Stimulated activated CD8-positive, alpha-beta memory T cell treated with anti-CD3 and anti-CD28 coated beads, Interleukin-4, amount 100 ng/mL, for 24 hours (primary cell): ENCODE measurements at regions not wholly inside any gene's neighbourhood (a gene's known extent, or its start where the extent isn't known, plus 50 kb on each side); places are given as distances from the start of the nearest gene placed in this dataset.
A peak's percentile ranks its signal among the peaks of the same experiment; 100 is the strongest.
"Not testable (repeated sequence)": the region's sequence is repeated elsewhere in the genome, so short reads cannot be mapped to it uniquely, and the experiment has no call there.

Experiments
- DNase-seq: peaks from one replicate; pipeline ENCODE4 v3.0.0-alpha.2; 2020; ENCODE audit warnings: low read depth

DNA sequence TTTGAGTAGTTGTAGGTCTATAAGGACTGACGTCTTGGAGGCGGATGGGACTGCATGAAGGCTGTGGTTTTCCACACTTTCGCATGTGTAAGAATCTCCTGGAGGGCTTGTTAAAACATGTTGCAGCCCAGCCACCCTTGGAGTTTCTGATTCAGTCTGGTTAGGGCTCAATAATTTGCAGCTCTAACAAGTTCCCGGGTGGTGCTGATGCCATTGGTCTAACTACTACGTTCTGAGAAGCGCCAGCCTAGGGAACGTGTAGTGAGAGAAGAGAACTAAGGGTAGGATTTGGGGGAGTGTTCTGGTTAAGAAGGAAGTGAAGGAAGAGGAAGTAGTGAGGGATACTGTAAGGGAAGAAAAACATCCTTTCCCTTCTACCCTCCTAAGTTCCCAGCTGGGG, 138.9 kb downstream of the LARP7 start:
- no peak for DNase-seq

DNA sequence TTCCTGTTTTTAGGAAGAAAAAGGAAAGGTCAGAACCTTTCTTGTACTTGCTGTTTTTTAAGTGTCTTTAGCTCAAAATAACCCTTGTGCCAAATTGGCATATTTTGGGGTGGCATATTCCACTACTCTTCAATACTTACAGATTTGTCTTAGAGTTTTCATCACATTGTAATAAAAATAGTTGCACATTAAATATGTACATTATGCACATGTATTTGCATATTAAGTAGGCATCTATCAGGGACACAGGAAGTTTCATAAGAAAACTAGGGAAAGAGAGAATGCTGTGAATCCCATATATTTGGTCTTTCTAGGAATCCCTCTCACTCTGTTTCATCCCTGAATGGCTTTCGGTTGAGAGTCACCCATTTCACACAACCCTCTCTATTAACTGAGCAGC, 139.6 kb downstream of the LARP7 start:
- no peak for DNase-seq

DNA sequence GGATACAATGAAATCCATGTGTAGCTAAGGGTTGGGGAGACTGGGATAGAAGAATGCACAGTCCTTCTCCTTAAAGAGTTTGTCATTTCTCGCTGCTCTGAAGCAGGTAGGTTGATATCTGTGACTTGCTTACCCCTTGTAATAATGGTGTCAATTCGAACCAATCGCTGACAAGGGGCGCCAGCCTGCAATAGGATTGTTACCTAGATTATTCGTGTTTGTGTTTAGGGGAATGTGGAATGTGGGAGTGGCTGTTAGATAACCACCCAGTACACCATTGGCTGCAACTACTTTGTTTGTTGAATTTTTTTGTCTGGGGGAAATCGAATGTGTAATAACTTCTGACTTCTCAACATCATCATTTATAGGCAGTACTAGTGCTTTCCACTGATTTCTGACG, 141.6 kb downstream of the LARP7 start:
- DNase-seq: no peak

GRCh38 chr4:112793033-112793432, 156.1 kb downstream of the LARP7 start:
- DNase-seq: no peak

DNA sequence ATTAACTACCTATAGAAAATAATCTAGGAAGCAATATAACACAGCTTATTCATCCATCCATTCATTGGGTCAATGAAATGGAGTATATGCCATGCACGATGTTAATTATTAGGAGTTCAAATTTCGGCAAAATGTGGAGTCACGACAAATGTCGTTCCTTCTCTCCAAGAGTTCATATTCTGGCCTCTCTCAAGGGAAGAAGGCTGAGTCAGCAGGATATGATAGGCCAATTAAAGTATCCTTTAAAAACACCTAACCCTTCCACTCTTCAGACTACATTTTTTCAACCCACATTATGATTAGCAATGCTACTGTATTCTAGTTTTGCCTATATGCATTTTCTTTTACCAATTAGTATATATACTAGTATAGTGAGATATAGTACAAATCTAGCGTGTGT, 163.1 kb downstream of the LARP7 start:
- no peak for DNase-seq

- DNase-seq: no peak
These were observed 164.4 kb downstream of the LARP7 start for GRCh38 chr4:112801341-112801740.

DNA sequence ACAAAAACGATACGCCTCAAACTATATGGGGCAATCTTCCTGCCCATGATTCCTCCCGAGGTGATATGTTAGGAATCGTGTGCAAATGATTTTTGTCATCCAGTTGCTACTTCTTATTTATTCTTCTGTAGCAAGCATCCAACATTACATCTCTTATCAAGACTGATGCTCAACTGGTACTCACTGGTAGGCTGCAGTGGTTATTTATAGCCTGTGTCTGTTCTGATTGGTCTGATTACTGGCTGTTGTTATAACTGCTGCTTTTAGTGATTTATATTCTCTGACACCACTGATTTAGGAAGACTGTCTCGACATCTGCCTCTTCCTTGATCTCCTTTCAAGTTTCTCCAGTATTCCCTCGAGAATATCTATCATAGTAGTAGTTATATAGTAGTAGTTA, 165.8 kb downstream of the LARP7 start:
- DNase-seq: no peak

DNA sequence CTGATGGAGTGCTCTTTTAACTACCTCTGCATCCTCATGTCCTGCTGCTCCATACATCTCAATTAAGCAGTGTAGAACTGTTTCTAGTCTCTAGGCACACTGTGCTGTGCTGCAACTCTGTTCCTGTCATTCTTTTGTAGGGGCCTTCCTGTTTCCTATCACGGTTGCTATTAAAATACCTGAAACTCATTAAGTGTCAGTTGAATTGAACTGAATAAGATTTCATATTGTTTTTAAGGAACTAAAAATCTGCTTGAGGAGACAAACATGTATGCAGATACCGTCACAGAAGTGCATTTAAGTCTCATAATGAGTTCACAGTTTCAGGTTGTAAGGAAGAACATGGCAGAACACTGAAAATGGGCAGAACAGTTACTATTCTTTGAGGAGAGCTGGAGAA, 170.1 kb downstream of the LARP7 start:
- DNase-seq: no peak

DNA sequence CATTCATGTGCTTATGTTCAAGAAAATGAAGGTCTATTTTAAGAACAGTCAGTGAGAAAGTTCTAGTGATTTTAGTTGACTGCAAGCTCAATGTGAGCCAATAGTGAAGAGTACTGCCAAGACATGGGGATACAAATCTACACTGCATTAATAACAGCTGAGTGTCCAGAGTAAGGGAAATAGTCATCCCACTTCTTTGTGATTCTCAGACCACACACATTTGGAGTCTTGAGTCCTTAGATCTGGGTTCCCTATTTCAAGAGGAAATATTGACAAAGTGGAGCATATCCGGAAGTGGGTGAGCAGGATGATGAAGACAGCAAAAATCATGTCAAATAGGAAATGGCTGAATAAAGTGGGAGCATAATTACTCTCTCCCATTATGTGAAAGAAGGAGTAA, 171.1 kb downstream of the LARP7 start:
- no peak for DNase-seq

- no peak for DNase-seq
These were observed 176.8 kb downstream of the LARP7 start for GRCh38 chr4:112813790-112814189.

- DNase-seq: peak; percentile 14
These were observed 181.1 kb downstream of the LARP7 start for GRCh38 chr4:112817933-112818593.

DNA sequence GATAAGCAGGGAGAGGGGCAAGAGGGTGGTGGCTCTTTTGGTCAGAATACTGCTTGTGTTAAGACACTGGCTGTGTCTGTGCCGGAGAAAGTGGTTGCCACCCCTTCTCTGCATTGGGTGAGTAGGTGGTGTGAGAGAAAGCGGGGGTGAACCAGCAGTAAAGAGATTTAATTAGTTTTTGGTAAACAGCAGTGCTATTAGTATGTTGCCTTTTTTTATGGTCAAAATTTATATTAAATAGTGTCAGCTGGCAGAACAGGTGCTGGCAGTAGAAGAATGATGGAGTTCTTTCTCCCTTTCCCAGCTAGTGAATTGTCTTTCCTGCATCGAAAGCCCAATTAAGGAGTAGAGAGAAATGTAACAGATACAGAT, 181.6 kb downstream of the LARP7 start:
- DNase-seq: no peak

DNA sequence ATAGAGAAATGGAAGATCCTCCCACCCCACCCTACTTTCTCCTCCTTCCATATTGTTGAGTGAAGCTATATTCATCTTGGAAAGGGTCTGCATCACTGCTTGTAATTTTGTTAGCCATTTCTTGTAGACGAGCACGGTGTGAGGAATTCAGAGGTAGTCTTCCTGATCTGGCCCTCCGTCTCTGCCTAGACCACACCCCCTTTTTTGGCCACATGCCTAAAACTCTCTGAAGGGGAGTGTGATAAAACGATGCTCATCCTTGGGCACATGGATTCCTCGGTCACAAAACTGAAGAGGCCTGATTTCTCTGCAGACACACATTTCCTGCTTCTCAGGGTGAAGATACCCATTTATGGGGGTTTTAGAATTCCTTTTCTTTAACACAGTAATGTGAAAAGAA, 182.8 kb downstream of the LARP7 start:
- DNase-seq: no peak

GRCh38 chr4:112823156-112823555, 186.2 kb downstream of the LARP7 start:
- no peak for DNase-seq

DNA sequence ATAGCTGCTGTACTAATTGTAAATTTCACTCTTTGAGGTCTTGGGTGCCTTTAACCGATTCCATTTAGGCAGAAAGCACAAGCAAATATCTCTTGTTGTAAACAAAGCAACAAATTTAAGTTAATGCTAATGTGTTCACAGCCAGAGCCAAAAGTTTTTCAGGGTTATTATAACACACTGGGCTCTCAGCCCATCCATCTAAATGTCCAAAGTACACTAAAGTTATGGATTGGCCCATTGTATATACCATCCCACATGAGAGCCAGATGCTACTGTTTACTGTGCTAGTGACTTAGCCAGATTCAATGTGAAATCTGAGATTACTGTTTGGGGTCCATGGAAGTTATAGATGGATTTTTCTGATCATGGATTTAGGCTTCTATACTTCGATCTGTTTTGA, 186.7 kb downstream of the LARP7 start:
- no peak for DNase-seq

- DNase-seq: no peak
These were observed 193.9 kb downstream of the LARP7 start for GRCh38 chr4:112830753-112831386.

- DNase-seq: no peak
These were observed 195.6 kb downstream of the LARP7 start for GRCh38 chr4:112832493-112832892.

DNA sequence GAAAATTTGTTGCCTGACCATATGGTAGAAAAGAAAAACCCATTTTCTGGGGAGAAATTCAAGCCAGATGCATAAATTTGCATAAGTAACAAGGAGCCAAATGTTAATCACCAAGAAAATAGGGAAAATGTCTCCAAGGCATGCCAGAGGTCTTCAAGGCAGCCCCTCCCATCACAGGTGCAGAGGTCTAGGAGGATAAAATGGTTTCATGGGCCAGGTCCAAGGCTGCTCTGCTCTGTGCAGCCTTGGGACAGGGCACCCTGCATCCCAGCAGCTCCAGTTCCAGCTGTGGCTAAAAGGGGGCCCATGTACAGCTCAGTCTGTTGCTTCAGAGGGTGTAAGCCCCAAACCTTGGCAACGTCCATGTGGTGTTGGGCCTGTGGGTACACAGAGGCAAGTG, 200.0 kb downstream of the LARP7 start:
- no peak for DNase-seq

- not testable (repeated sequence) for DNase-seq
These were observed 201.1 kb downstream of the LARP7 start for GRCh38 chr4:112838015-112838414.

GRCh38 chr4:112840061-112840460, 203.1 kb downstream of the LARP7 start:
- DNase-seq: no peak

DNA sequence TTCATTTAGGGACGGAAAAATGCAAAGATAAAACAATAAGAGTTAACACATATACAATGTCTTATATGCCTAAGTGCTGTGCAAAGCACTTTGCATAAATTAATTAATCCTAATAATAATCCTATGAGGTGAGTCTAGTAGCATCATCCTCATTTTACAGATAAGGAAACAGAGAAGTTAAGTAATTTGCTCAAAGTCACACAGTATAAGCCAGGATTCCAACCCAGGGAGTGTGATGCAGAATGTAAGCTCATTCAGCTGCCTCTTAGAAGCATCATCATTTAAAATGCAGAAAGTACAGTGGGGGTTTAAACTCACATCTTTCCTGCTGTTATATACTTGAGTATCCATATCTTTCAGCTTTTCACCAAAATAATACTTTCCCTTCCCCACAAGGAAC, 203.7 kb downstream of the LARP7 start:
- DNase-seq: no peak

GRCh38 chr4:112842513-112842912, 205.6 kb downstream of the LARP7 start:
- DNase-seq: no peak

GRCh38 chr4:112845386-112845785, 204.1 kb upstream of the ANK2 start:
- no peak for DNase-seq

- DNase-seq: no peak
These were observed 202.4 kb upstream of the ANK2 start for GRCh38 chr4:112847045-112847444.
